D721Med (cell line): ENCODE measurements at regions not wholly inside any gene's neighbourhood (a gene's known extent, or its start where the extent isn't known, plus 50 kb on each side); places are given as distances from the start of the nearest gene placed in this dataset.

Experiments
- DNase-seq: peaks from one replicate; pipeline ENCODE4 v3.0.0; 2011; ENCODE audit warnings: low spot score; ENCODE audit not compliant: insufficient read length
- FAIRE-seq: peaks from 2 replicates; lab custom pipeline; 2011; peaks lifted over from hg19 to GRCh38; lab: Jason Lieb, UNC
- CTCF ChIP-seq: IDR thresholded peaks from 2 replicates; pipeline ENCODE4 v1.5.1; 2012; ENCODE audit warnings: mild to moderate bottlenecking, control low read depth; ENCODE audit not compliant: insufficient read depth; ENCODE audit errors: missing control alignments

- no peak for FAIRE-seq
Measured at GRCh38 chr13:80802946-80803345, 462.0 kb upstream of the SPRY2 start.

GRCh38 chr13:80798576-80799133 lies 457.7 kb upstream of the SPRY2 start:
- DNase-seq (no peak), FAIRE-seq (no peak)
- no peak for TF ChIP-seq CTCF

More at GRCh38 chr13:80802946-80803345, 462.0 kb upstream of the SPRY2 start:
- no peak for TF ChIP-seq CTCF
- no peak for DNase-seq

DNA sequence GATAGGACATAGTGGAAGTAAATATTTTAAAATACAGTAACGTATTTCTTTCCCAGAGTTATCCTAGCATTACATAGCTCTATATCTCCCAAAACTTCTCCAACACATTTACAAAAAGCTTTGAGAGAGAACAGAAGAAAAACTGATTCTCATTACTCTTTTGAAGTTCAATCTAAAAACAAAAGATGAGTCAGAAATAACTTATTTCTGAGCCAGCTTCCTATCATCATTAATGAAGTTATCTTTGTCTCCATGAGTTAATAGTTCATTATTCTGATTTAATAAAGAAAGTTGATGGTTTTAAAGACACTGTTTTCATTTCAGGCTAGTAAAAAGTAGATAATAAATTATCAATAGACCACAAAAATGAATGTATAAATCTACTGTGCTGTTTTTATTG lies 446.7 kb upstream of the SPRY2 start:
- FAIRE-seq (no peak), DNase-seq (no peak)
- no peak for TF ChIP-seq CTCF

GRCh38 chr13:80783926-80784565 lies 443.1 kb upstream of the SPRY2 start:
- TF ChIP-seq CTCF: no peak
- FAIRE-seq (no peak), DNase-seq (no peak)

GRCh38 chr13:80782441-80782840 lies 441.5 kb upstream of the SPRY2 start:
- TF ChIP-seq CTCF: no peak
- FAIRE-seq (peak; percentile 68), DNase-seq (no peak)

GRCh38 chr13:80778297-80778696 lies 437.4 kb upstream of the SPRY2 start:
- DNase-seq (no peak), FAIRE-seq (no peak)
- TF ChIP-seq CTCF: no peak

- no peak for DNase-seq
- no peak for TF ChIP-seq CTCF
- FAIRE-seq: no peak
Measured at GRCh38 chr13:80757694-80758093, 416.8 kb upstream of the SPRY2 start.
